22Rv1 (cell line): ENCODE measurements at regions not wholly inside any gene's neighbourhood (a gene's known extent, or its start where the extent isn't known, plus 50 kb on each side); places are given as distances from the start of the nearest gene placed in this dataset.

Experiments used
- H3K27ac ChIP-seq: fragments of 450-650 bp; 2 replicates; pipeline ENCODE4 v1.5.1; 2017
- CTCF ChIP-seq: fragments of 450-650 bp; IDR thresholded peaks from 2 replicates; pipeline ENCODE4 v1.5.1; 2017; ENCODE audit warnings: mild to moderate bottlenecking
- ZFX ChIP-seq: fragments of 450-650 bp; IDR thresholded peaks from 2 replicates; pipeline ENCODE4 v1.6.1; 2017; ENCODE audit warnings: antibody characterized with exemption, borderline replicate concordance

DNA sequence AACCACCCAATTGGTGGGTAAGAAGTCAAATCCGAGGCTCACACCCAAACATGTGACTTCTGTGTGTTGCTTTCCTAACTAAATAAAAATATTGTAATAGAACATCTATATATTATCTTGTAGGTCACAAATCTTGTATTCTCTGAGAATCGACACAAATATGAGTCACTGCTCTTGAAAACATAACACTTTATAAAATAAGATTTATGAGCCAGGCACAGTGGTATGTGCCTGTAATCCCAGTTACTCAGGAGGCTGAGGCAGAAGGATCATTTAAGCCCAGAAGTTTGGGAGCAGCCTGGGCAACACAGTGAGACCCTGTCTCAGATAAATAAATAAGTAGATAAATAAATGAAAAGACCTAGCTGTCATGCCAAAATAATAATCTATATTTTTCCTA lies 624.1 kb downstream of the ANXA1 start:
- TF ChIP-seq CTCF (no peak), ZFX (no peak)
- no peak overlapping the region for H3K27ac ChIP-seq

DNA sequence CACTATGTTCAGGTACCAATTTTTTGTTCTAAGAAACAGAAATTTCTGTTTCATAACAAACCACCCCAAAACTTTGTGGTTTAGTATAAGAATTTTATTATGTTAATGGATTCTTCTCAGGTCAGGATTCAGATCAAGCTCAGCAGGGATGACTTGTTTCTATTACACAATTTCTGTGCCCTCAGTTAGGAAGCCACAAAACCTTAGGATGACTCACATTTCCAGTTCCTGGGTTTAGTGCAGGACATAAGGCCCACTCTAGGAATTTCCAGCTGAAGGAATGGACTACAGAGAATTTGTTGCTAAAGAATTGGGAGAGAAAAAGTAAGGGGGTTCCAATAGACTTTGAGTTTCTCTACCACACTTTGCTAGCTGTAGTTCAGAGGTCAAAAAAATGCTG lies 629.3 kb downstream of the ANXA1 start:
- no peak overlapping the region for H3K27ac ChIP-seq
- no peak for TF ChIP-seq ZFX

DNA sequence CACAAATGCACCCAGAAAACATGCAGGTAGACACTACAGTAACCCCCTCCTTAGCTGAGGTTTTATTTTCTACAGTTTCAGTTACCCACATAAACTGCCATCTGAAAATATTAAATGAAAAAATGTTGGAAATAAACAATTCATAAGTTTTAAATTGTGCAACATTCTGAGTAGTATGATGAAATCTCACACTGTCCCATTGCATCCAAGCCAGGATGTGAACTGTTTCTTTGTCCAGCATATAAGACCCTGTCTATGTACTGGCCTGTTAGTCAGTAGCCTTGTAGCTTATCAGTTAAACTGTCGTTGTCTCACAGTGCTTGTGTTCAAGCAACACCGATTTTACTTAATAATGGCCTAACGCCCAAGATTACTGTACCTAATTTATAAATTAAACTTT lies 630.5 kb downstream of the ANXA1 start:
- H3K27ac ChIP-seq: no peak overlapping the region
- TF ChIP-seq CTCF (no peak), ZFX (no peak)

GRCh38 chr9:73799446-73799845 lies 647.8 kb downstream of the ANXA1 start:
- TF ChIP-seq ZFX (no peak), CTCF (no peak)
- no peak overlapping the region for H3K27ac ChIP-seq

GRCh38 chr9:73805111-73805510 lies 653.4 kb downstream of the ANXA1 start:
- no peak for TF ChIP-seq CTCF
- no peak for TF ChIP-seq ZFX
- no peak overlapping the region for H3K27ac ChIP-seq

DNA sequence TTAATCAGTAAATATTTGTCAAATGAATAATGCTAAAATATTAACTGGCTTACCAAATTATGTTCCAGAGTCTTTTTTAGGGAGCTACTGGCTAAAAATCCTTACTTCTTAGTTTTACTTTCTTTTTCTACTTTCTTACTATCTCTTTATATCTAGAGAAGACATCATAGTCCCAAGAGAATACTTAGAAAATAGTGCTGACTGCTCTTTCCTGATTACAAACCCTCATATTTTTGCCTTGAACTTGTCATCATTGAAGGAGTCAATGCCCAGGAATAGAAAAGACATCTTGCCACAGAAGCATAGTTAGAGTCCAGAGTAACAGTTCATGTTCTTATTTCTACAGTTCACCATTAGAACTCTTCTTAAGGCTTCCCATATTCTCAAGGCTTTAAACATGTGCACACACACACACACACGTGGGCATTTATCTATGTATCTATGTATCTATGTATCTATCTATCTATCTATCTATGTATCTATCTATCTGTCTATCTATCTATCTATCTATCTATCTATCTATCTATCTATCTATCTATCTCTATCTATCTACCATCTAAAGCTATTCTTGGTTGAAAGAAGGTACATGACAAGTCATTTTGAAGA lies 654.3 kb downstream of the ANXA1 start:
- no peak overlapping the region for H3K27ac ChIP-seq
- TF ChIP-seq ZFX: no peak
- no peak for TF ChIP-seq CTCF

GRCh38 chr9:73806876-73807275 lies 655.2 kb downstream of the ANXA1 start:
- H3K27ac ChIP-seq: no peak overlapping the region
- TF ChIP-seq CTCF (no peak), ZFX (no peak)

GRCh38 chr9:73807952-73808351 lies 656.3 kb downstream of the ANXA1 start:
- TF ChIP-seq ZFX (no peak), CTCF (no peak)
- H3K27ac ChIP-seq: no peak overlapping the region
